ENCODE measurements at regions not wholly inside any gene's neighbourhood (a gene's known extent, or its start where the extent isn't known, plus 50 kb on each side); places are given as distances from the start of the nearest gene placed in this dataset.

GRCh38 chr16:52035436-52035835 lies 511.5 kb downstream of the TOX3 start:
- TF ChIP-seq, protein P1, sequence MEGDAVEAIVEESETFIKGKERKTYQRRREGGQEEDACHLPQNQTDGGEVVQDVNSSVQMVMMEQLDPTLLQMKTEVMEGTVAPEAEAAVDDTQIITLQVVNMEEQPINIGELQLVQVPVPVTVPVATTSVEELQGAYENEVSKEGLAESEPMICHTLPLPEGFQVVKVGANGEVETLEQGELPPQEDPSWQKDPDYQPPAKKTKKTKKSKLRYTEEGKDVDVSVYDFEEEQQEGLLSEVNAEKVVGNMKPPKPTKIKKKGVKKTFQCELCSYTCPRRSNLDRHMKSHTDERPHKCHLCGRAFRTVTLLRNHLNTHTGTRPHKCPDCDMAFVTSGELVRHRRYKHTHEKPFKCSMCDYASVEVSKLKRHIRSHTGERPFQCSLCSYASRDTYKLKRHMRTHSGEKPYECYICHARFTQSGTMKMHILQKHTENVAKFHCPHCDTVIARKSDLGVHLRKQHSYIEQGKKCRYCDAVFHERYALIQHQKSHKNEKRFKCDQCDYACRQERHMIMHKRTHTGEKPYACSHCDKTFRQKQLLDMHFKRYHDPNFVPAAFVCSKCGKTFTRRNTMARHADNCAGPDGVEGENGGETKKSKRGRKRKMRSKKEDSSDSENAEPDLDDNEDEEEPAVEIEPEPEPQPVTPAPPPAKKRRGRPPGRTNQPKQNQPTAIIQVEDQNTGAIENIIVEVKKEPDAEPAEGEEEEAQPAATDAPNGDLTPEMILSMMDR (IDR thresholded peaks at IDR 0.05): no peak
- TF ChIP-seq POLR2AphosphoS5 (IDR thresholded peaks at IDR 0.05; ENCODE audit: insufficient read depth in 1 of 2, low read depth in 1 of 2) (no peak), POLR2A (IDR thresholded peaks at IDR 0.05) (no peak)

Measured in vagina (tissue), 2 donors.